Astrocyte of the cerebellum (primary cell): ENCODE measurements at regions not wholly inside any gene's neighbourhood (a gene's known extent, or its start where the extent isn't known, plus 50 kb on each side); places are given as distances from the start of the nearest gene placed in this dataset.
"Not testable (repeated sequence)": the region's sequence is repeated elsewhere in the genome, so short reads cannot be mapped to it uniquely, and the experiment has no call there.

Experiments
- DNase-seq: peaks from one replicate; pipeline ENCODE4 v3.0.0-alpha.2; 2011; ENCODE audit warnings: low read depth
- H3K4me3 ChIP-seq: 2 replicates; pipeline ENCODE4 v1.5.1; 2011; ENCODE audit warnings: mild to moderate bottlenecking, low read depth, low read length, moderate library complexity
- in situ Hi-C: cut with HindIII; loops from 2 replicates; pipeline ENCODE4 v1.10.0; 2017; ENCODE audit warnings: low sequenced_read_pairs
- TF ChIP-seq, protein P1 (sequence below): IDR thresholded peaks from 2 replicates; pipeline ENCODE4 v1.5.1; 2012; ENCODE audit warnings: low read length, low read depth, moderate library complexity, mild to moderate bottlenecking; ENCODE audit errors: missing control alignments

DNA sequence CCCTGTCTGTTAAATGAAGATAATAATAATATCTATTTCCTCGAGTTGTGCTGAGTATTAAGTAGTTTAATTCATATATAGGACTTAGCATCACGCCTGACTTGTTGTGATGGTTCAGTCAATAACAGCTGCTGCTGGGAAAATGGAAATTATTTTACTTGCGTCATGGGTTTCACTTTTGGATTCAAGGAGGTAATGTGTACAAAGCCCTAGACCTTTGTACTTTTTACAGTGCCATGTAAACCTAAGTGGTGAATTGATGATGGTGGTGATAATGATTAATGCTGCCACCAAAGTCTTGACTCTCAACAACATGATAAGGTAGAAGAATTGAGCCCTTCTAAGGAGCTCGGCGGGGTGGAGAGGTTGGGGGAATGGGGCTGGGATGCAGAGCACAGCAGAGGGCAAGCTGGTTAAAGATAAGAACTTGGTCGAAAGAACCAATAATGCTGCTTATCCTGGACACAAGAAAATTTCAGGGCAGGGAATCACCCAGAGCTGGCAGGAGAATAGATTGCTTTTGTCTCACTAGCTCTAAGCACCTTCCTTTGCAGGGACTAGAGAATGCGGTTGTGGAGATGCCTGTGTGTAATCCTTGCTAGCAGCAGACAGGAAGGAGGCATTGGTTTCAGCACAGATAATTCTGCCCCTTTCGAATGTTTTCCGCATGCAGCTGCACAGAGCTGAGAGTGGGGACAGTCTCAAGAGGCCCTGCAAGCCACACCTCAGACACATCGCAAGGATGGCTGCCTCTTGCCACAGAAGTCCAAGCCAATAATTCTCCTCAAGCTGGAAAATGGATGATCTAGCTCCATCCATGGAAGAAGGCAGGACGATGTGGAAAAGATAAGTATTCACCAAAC lies 187.1 kb downstream of the TMEM114 start:
- in situ Hi-C loops, result no loop called here
- H3K4me3 ChIP-seq, result no peak overlapping the region
- TF ChIP-seq, protein P1, sequence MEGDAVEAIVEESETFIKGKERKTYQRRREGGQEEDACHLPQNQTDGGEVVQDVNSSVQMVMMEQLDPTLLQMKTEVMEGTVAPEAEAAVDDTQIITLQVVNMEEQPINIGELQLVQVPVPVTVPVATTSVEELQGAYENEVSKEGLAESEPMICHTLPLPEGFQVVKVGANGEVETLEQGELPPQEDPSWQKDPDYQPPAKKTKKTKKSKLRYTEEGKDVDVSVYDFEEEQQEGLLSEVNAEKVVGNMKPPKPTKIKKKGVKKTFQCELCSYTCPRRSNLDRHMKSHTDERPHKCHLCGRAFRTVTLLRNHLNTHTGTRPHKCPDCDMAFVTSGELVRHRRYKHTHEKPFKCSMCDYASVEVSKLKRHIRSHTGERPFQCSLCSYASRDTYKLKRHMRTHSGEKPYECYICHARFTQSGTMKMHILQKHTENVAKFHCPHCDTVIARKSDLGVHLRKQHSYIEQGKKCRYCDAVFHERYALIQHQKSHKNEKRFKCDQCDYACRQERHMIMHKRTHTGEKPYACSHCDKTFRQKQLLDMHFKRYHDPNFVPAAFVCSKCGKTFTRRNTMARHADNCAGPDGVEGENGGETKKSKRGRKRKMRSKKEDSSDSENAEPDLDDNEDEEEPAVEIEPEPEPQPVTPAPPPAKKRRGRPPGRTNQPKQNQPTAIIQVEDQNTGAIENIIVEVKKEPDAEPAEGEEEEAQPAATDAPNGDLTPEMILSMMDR, result no peak

DNA sequence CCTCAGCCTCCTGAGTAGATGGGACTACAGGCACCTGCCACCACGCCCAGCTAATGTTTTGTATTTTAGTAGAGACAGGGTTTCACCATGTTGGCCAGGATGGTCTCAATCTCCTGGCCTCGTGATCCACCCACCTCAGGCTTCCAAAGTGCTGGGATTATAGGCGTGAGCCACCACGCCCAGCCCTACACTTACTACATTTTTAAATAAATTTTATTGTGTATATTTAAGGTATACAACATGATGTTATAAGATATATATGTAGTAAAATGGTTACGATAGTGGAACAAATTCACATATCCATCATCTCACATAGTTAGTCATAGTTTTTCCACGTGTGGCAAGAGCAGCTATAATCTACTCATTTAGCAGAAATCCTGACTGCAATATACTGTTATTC lies 189.6 kb downstream of the TMEM114 start:
- H3K4me3 ChIP-seq, in situ Hi-C loops, DNase-seq: not testable (repeated sequence)

More for the DNA sequence above, 187.1 kb downstream of the TMEM114 start:
- no peak for DNase-seq

DNA sequence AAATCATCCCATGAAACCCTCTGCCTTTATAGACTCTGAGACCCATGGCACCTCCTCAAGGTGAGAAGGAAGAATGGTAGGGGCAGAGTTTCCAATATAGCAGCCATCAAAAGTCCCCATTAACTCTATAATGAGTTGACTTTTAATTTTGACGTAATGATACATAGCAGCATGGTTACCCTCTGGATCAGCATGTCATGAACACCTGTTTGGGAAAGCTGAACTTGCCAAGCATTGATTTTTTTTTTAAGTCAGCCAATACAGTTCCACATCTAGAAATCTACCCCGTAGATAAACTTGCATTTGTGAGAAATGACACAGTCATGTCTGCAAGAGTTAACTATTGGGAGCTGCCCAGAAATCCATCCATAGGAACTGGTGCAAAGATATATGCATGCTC lies 191.8 kb downstream of the TMEM114 start:
- DNase-seq, result no peak
- H3K4me3 ChIP-seq, result no peak overlapping the region
- in situ Hi-C loops, result no loop called here
- TF ChIP-seq, protein P1, result no peak

DNA sequence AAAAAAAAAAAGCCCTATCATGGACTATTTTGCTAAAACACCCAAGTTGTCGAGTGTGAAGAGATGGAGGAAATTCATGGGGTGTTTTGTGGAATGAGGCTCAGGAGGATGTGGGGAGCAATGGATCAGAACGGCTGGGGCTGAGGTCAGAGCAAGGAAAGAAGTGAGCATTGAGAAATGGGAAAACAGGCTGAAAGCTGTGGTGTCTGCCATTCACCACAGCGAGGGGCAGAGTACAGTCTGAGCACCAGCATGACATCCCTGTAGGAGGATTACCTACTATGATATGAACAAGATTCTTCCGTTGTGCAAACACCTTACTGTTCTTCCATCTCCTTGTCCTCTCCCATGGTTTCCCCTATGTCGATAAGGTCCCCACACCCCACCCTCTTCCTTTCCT lies 193.1 kb downstream of the TMEM114 start:
- TF ChIP-seq, protein P1, result no peak
- in situ Hi-C loops, result no loop called here
- no peak overlapping the region for H3K4me3 ChIP-seq
- no peak for DNase-seq

DNA sequence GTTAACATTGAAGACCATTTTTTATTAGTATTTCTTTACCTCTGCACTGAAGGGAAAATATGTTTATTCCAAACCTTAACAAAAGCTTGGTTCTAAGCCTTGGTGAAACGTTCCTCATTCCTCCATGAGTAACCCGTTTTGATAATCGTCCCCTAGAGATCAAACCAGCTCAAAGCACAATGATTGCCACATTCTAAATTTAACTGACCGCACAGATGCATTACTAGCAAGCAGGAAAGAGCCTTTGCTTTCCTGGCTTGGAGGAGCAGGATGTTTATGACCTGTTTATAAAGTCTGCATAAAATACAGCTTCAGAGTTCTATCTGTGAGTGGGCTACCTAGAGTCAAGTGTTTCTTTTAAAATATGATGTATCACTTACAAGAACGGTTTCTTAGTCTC lies 193.8 kb downstream of the TMEM114 start:
- DNase-seq, result no peak
- no peak overlapping the region for H3K4me3 ChIP-seq
- TF ChIP-seq, protein P1, result no peak
- in situ Hi-C loops, result no loop called here

DNA sequence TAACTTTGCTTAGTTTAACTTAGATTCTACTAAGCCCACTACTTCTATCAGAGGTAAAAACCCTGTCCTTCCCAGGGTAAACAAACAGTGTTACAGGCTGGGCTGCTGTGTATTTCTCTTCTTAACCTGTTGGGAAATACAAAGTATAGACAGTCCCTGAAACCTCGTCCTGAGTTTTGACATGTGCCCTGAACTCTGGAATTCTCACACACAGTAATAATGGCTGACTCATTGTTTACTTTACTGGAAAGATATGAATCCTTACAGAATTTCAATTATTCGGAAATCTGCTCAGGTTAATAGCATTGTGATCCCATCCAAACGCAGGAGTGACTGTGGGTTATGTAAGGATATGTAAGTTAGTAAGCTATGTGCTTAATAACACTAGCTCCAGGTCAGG lies 199.1 kb downstream of the TMEM114 start:
- in situ Hi-C loops, result no loop called here
- no peak for DNase-seq
- no peak overlapping the region for H3K4me3 ChIP-seq
- TF ChIP-seq, protein P1, result no peak

DNA sequence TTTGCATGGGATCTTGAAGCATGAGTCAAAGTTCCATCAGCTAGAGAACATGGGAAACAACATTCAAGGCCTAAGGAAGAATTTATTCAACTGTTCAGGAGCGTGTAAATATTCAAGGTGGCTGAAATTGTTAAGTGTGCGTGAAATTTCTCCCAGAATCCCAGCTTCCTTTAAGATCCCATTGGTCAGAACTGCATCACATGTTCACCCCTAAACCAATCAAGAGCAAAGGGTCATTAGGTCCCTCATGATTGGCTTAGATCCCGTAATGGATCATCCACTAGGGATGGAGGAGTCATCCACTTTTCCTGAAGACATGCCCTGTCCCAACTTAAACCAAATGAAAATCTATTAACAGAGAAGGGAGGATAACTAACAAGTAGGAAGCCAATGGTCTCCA lies 201.6 kb downstream of the TMEM114 start:
- DNase-seq, result no peak
- in situ Hi-C loops, result no loop called here
- TF ChIP-seq, protein P1, result no peak

More for the DNA sequence above, 201.6 kb downstream of the TMEM114 start:
- no peak overlapping the region for H3K4me3 ChIP-seq
